CD4-positive, alpha-beta T cell (primary cell): ENCODE measurements at regions not wholly inside any gene's neighbourhood (a gene's known extent, or its start where the extent isn't known, plus 50 kb on each side); places are given as distances from the start of the nearest gene placed in this dataset.

Experiments
- ATAC-seq: fragments of 200-7000 bp; cut with Tn5 transposase; one replicate; pipeline ENCODE4 v1.10.0; 2022; ENCODE audit warnings: mild to moderate bottlenecking; ENCODE audit not compliant: poor library complexity
- CTCF ChIA-PET: fragments of 350-600 bp; sonication (Branson Sonifier 250); formaldehyde crosslinking; loops from one replicate; lab custom pipeline; 2021; ENCODE audit warnings: antibody characterized with exemption, inconsistent platforms; lab: Charles Lee
- POLR2A ChIA-PET: fragments of 350-600 bp; sonication (Branson Sonifier 250); formaldehyde crosslinking; loops from one replicate; lab custom pipeline; 2021; ENCODE audit warnings: antibody characterized with exemption, inconsistent platforms; lab: Charles Lee
- DNase-seq, 14 experiments: peaks; one replicate each; pipeline ENCODE4 v3.0.0-alpha.2; 2013 to 2020; ENCODE audit warnings: mixed read lengths in 2 of 14
- H3K27ac ChIP-seq, 2 donors: one replicate each; pipeline versions ENCODE4 v1.5.1 to v1.7.0; 2013; ENCODE audit warnings: low read length in 2 of 2, low read depth in 1 of 2, mild to moderate bottlenecking in 1 of 2
- H3K27me3 ChIP-seq, 2 experiments: 1 replicate in 1 of 2; 2 replicates in 1 of 2; pipeline versions ENCODE4 v1.6.1 to v1.7.0; 2013; ENCODE audit warnings: low read length in 2 of 2, control low read depth in 1 of 2, mild to moderate bottlenecking in 1 of 2, moderate library complexity in 1 of 2; ENCODE audit not compliant: insufficient read depth in 2 of 2, control insufficient read depth in 1 of 2
- H3K36me3 ChIP-seq: one replicate; pipeline ENCODE4 v1.6.1; 2013; ENCODE audit warnings: low read length, control low read depth; ENCODE audit not compliant: insufficient read depth
- H3K4me1 ChIP-seq: one replicate; pipeline ENCODE4 v1.6.1; 2013; ENCODE audit warnings: low read length, control low read depth; ENCODE audit not compliant: insufficient read depth
- H3K4me3 ChIP-seq: one replicate; pipeline ENCODE4 v1.5.1; 2013; ENCODE audit warnings: mild to moderate bottlenecking, low read length, moderate library complexity
- H3K9me3 ChIP-seq, 2 experiments: 1 replicate in 1 of 2; 2 replicates in 1 of 2; pipeline versions ENCODE4 v1.6.1 to v1.7.0; 2013; ENCODE audit warnings: low read length in 2 of 2, mild to moderate bottlenecking in 2 of 2, control low read depth in 1 of 2, moderate library complexity in 1 of 2; ENCODE audit not compliant: control insufficient read depth in 1 of 2, insufficient read depth in 1 of 2
- H3K27ac Mint-ChIP-seq: one replicate; pipeline ENCODE4 v1.8.0; 2020; ENCODE audit warnings: mixed read lengths
- H3K27me3 Mint-ChIP-seq: one replicate; pipeline ENCODE4 v1.8.0; 2021; ENCODE audit warnings: mixed read lengths
- H3K36me3 Mint-ChIP-seq: one replicate; pipeline ENCODE4 v1.8.0; 2021; ENCODE audit warnings: low read depth, mixed read lengths
- H3K4me1 Mint-ChIP-seq: one replicate; pipeline ENCODE4 v1.8.0; 2021; ENCODE audit warnings: low read depth, mixed read lengths
- H3K4me3 Mint-ChIP-seq: one replicate; pipeline ENCODE4 v1.8.0; 2020; ENCODE audit warnings: mild to moderate bottlenecking, mixed read lengths
- H3K9me3 Mint-ChIP-seq: one replicate; pipeline ENCODE4 v1.8.0; 2020; ENCODE audit warnings: mixed read lengths
- intact Hi-C, 2 experiments: fragments of 100-400 bp; cut with DNase I in 1 of 2; cut with micrococcal nuclease in 1 of 2; formaldehyde crosslinking; loops; one replicate each; pipeline versions ENCODE4 v1.15.1 to v1.9.0; 2023 to 2025; cut with DNase I, micrococcal nuclease
- TF ChIP-seq, protein P1 (sequence below): fragments of 200-600 bp; IDR thresholded peaks from one replicate; pipeline ENCODE4 v1.8.0; 2022; ENCODE audit warnings: antibody characterized with exemption, mild to moderate bottlenecking

DNA sequence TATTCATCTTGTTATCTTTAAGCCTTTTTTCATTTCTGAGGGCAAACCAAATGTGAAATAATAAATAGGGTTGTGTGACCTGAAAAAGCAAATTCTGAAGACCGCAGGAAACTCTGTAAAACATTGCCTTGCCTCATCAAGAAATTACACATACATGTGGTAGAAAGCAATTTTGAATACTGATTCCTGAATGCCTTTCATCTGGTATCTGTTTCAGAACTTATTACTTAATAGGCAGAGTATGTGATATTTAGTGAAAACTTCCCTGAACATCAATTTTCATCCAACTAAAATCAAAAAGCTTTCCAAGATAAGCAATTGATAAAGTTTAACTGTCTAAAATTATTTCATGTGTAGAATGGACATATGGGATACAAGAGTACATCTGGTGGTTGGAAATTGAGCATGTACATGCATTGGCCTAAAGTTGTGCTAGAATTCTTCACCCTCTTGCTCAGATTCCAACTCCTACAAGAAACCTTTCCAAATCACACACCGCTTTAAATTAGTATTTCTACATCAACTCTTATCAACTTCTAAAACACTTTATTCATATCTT lies 606.0 kb upstream of the LCORL start:
- Mint-ChIP-seq H3K4me1 (no peaks in the 10 kb centered on the region), H3K27ac (no peak overlapping the region), H3K9me3 (no peaks in the 10 kb centered on the region), H3K27me3 (no peaks in the 10 kb centered on the region), H3K4me3 (no peak overlapping the region), H3K36me3 (no peaks in the 10 kb centered on the region)
- TF ChIP-seq, protein P1, sequence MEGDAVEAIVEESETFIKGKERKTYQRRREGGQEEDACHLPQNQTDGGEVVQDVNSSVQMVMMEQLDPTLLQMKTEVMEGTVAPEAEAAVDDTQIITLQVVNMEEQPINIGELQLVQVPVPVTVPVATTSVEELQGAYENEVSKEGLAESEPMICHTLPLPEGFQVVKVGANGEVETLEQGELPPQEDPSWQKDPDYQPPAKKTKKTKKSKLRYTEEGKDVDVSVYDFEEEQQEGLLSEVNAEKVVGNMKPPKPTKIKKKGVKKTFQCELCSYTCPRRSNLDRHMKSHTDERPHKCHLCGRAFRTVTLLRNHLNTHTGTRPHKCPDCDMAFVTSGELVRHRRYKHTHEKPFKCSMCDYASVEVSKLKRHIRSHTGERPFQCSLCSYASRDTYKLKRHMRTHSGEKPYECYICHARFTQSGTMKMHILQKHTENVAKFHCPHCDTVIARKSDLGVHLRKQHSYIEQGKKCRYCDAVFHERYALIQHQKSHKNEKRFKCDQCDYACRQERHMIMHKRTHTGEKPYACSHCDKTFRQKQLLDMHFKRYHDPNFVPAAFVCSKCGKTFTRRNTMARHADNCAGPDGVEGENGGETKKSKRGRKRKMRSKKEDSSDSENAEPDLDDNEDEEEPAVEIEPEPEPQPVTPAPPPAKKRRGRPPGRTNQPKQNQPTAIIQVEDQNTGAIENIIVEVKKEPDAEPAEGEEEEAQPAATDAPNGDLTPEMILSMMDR: no peak
- Histone ChIP-seq H3K4me3 (no peak overlapping the region), H3K36me3 (no peaks in the 10 kb centered on the region), H3K27ac (no peak overlapping the region), H3K27me3 (no peaks in the 10 kb centered on the region), H3K4me1 (no peaks in the 10 kb centered on the region), H3K9me3 (peaks cover 0 to 8% of the 10 kb centered on the region in 2 experiments)
- ATAC-seq (no peak), DNase-seq (no peak)
- CTCF ChIA-PET: interaction anchor here (0.6 kb wide), 1 partner anchor 1122 kb away, joined by 5 read pairs; no protein-coding TSS in a partner anchor
- POLR2A ChIA-PET: no interaction called here
- intact Hi-C loops: no loop called here

DNA sequence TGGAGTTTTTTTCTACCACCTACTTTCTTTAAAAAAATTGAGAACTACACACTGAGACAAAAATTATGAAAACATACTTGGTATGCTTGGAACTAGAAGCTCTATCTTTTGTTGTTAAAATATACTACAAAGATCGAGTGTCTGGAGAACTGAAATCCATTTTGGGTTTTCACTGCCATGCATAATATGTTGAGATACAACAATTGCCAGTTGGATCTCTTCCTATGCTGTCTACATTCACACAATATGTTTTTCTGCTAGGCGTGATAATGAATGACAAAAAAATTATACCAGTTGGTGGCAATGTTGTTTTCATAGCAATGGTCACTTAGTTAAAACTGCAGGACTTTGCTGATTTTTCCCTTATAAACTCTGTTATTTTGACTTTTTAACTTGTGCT lies 605.4 kb upstream of the LCORL start:
- intact Hi-C loops: no loop called here
- DNase-seq (no peak), ATAC-seq (no peak)
- H3K9me3 Mint-ChIP-seq: no peaks in the 10 kb centered on the region
- no peaks in the 10 kb centered on the region for H3K27me3 Mint-ChIP-seq
- no peaks in the 10 kb centered on the region for H3K27me3 ChIP-seq
- H3K36me3 ChIP-seq: no peaks in the 10 kb centered on the region
- ChIA-PET CTCF (interaction anchor here (0.6 kb wide), 1 partner anchor 1122 kb away, joined by 5 read pairs; no protein-coding TSS in a partner anchor), POLR2A (no interaction called here)
- H3K4me1 ChIP-seq: no peaks in the 10 kb centered on the region
- TF ChIP-seq, protein P1: no peak
- H3K4me3 Mint-ChIP-seq: no peak overlapping the region
- H3K9me3 ChIP-seq: peaks cover 0 to 8% of the 10 kb centered on the region in 2 experiments
- no peak overlapping the region for H3K27ac Mint-ChIP-seq
- H3K4me1 Mint-ChIP-seq: no peaks in the 10 kb centered on the region
- H3K27ac ChIP-seq: no peak overlapping the region
- no peak overlapping the region for H3K4me3 ChIP-seq
- H3K36me3 Mint-ChIP-seq: no peaks in the 10 kb centered on the region

DNA sequence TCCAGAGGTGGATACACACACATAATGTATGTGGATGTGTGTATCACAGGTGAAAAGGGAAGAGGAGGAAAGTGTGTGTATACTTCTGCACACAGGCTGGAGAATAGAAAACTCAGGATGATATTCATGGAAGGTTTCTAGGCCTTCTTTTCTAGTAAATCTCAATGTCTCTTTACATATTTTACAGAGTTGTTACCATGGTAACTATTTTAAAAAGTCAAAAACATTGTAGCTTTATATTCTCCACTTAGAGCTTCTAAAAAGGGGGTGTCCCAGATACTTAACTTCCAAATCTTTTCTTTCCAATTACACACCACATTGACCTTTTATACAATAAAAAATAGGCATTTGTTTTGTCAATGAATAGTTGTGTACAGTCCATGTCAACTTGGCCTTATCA lies 604.8 kb upstream of the LCORL start:
- DNase-seq: no peak
- Histone ChIP-seq H3K27me3 (no peaks in the 10 kb centered on the region), H3K27ac (no peak overlapping the region), H3K4me1 (no peaks in the 10 kb centered on the region), H3K36me3 (no peaks in the 10 kb centered on the region), H3K4me3 (no peak overlapping the region), H3K9me3 (peaks cover 0 to 8% of the 10 kb centered on the region in 2 experiments)
- Mint-ChIP-seq H3K4me1 (no peaks in the 10 kb centered on the region), H3K36me3 (no peaks in the 10 kb centered on the region), H3K4me3 (no peak overlapping the region), H3K27me3 (no peaks in the 10 kb centered on the region), H3K27ac (no peak overlapping the region), H3K9me3 (no peaks in the 10 kb centered on the region)
- POLR2A ChIA-PET: no interaction called here
- CTCF ChIA-PET: no interaction called here
- TF ChIP-seq, protein P1: no peak
- intact Hi-C loops: no loop called here
- ATAC-seq: no peak
